Heart left ventricle (tissue), 13 donors: ENCODE measurements at regions not wholly inside any gene's neighbourhood (a gene's known extent, or its start where the extent isn't known, plus 50 kb on each side); places are given as distances from the start of the nearest gene placed in this dataset.

Experiments
- CTCF ChIP-seq, 12 donors: fragments of 200-600 bp; sonication (generic) in 4 of 12; IDR thresholded peaks; one replicate each; pipeline versions ENCODE4 v1.5.0 to v1.8.0; 2018 to 2022; ENCODE audit warnings: antibody characterized with exemption in 12 of 12, mild to moderate bottlenecking in 5 of 12
- POLR2A ChIP-seq, 2 donors: fragments of 450-650 bp; IDR thresholded peaks; one replicate each; pipeline ENCODE4 v1.6.1; 2017; ENCODE audit warnings: antibody characterized with exemption in 2 of 2, mild to moderate bottlenecking in 2 of 2, moderate library complexity in 2 of 2
- donor health status: ischemic (EF 13 %, LVEDD 7.1; RV severe dilation, severe dysfunction).
- donor health status: DM: no; HTN: yes; CAD: no.
- donor health status: DM: no; HTN: no; CAD: no.
- donor health status: ischemic (EF 25% LVEDD 6.9; RV normal size, moderate dysfunction).
- donor health status: ischemic (EF 25% LVEDD 5.7; RV mildly dilated, moderate dysfunction).
- donor health status: ischemic (EF 35%, LVEDD 5.7; RV mildly dilated, moderate dysfunction).
- donor health status: nonischemic (EF 11% LVEDD 7.7; RV severe dilation, severe dysfunction).
- donor health status: DM: yes; HTN: yes; CAD: no.
- donor health status: PGD.
- donor health status: ischemic (EF 29% LVEDD 5.4; RV normal size, mild dysfunction).
- donor health status: nonischemic (EF 23%, LVEDD 6.1; RV moderate dilation, normal function).

GRCh38 chr1:30511106-30511505, 212.3 kb downstream of the MATN1 start:
- TF ChIP-seq POLR2A (IDR thresholded peaks at IDR 0.05) (no peak), CTCF (IDR thresholded peaks at IDR 0.05) (no peak)
